HG02970 (cell line): ENCODE measurements at regions not wholly inside any gene's neighbourhood (a gene's known extent, or its start where the extent isn't known, plus 50 kb on each side); places are given as distances from the start of the nearest gene placed in this dataset.

Source experiments
- ATAC-seq: cut with Tn5 transposase; IDR thresholded peaks from one replicate; pipeline ENCODE4 v1.9.1; 2021; ENCODE audit warnings: mild to moderate bottlenecking, moderate library complexity, moderate number of reproducible peaks; ENCODE audit not compliant: unreplicated experiment, low FRiP score

GRCh38 chr2:60116161-60116875 is 437.1 kb downstream of the BCL11A start:
- no peak for ATAC-seq

GRCh38 chr2:60109744-60110143 is 443.7 kb downstream of the BCL11A start:
- ATAC-seq, result no peak

- no peak for ATAC-seq
These were observed 446.5 kb downstream of the BCL11A start for GRCh38 chr2:60106836-60107529.

GRCh38 chr2:60105906-60106305 is 447.5 kb downstream of the BCL11A start:
- no peak for ATAC-seq

GRCh38 chr2:60104514-60105505 is 448.6 kb downstream of the BCL11A start:
- ATAC-seq, result no peak

GRCh38 chr2:60100034-60100433 is 453.4 kb downstream of the BCL11A start:
- ATAC-seq, result no peak

GRCh38 chr2:60098996-60099395 is 454.5 kb downstream of the BCL11A start:
- no peak for ATAC-seq

- ATAC-seq, result no peak
These were observed 456.2 kb downstream of the BCL11A start for GRCh38 chr2:60097298-60097697.

GRCh38 chr2:60096556-60096955 is 456.9 kb downstream of the BCL11A start:
- ATAC-seq, result no peak

- ATAC-seq, result no peak
These were observed 457.6 kb downstream of the BCL11A start for GRCh38 chr2:60095903-60096302.

- ATAC-seq, result no peak
These were observed 458.1 kb downstream of the BCL11A start for GRCh38 chr2:60095202-60095815.

- ATAC-seq, result no peak
These were observed 459.0 kb downstream of the BCL11A start for GRCh38 chr2:60094450-60094929.

GRCh38 chr2:60092781-60093180 is 460.7 kb downstream of the BCL11A start:
- ATAC-seq, result no peak

GRCh38 chr2:60091894-60092293 is 461.6 kb downstream of the BCL11A start:
- no peak for ATAC-seq

- no peak for ATAC-seq
These were observed 462.2 kb downstream of the BCL11A start for GRCh38 chr2:60091266-60091665.

- no peak for ATAC-seq
These were observed 473.9 kb downstream of the BCL11A start for GRCh38 chr2:60079562-60079961.

GRCh38 chr2:60075048-60075447 is 478.4 kb downstream of the BCL11A start:
- ATAC-seq, result no peak

- no peak for ATAC-seq
These were observed 480.3 kb downstream of the BCL11A start for GRCh38 chr2:60073201-60073600.

GRCh38 chr2:60072609-60073008 is 480.8 kb downstream of the BCL11A start:
- ATAC-seq, result no peak

- ATAC-seq, result no peak
These were observed 482.0 kb downstream of the BCL11A start for GRCh38 chr2:60071490-60071831.
